A673 (cell line): ENCODE measurements at regions not wholly inside any gene's neighbourhood (a gene's known extent, or its start where the extent isn't known, plus 50 kb on each side); places are given as distances from the start of the nearest gene placed in this dataset.
"Not testable (repeated sequence)": the region's sequence is repeated elsewhere in the genome, so short reads cannot be mapped to it uniquely, and the experiment has no call there.

Source experiments
- BruUV-seq: library from RNA; stranded (reverse); fragments of 400-500 nt; replicated peaks from 2 replicates; lab custom pipeline; 2021; lab: Mats Ljungman, UMichigan
- CTCF ChIA-PET: fragments of 300-600 bp; sonication (Branson Sonifier 250); formaldehyde crosslinking; loops from one replicate; lab custom pipeline; 2022; ENCODE audit warnings: antibody characterized with exemption; lab: Charles Lee
- POLR2A ChIA-PET: fragments of 300-600 bp; sonication (Branson Sonifier 250); formaldehyde crosslinking; loops from one replicate; lab custom pipeline; 2022; ENCODE audit warnings: antibody characterized with exemption; ENCODE audit not compliant: low non-redundant PET; lab: Charles Lee
- DNase-seq: peaks from one replicate; pipeline ENCODE4 v3.0.0-alpha.2; 2015; ENCODE audit warnings: low spot score
- H3K27ac ChIP-seq: fragments of 200-600 bp; sonication (generic); 2 replicates; pipeline ENCODE4 v1.5.1; 2016; ENCODE audit warnings: mixed run types, low read depth, mild to moderate bottlenecking, mixed read lengths, antibody characterized with exemption, low read length; ENCODE audit not compliant: poor library complexity, severe bottlenecking
- H3K27me3 ChIP-seq: fragments of 200-600 bp; sonication (generic); replicated peaks from 2 replicates; pipeline ENCODE4 v1.6.1; 2017; ENCODE audit warnings: mixed run types, low read depth, mild to moderate bottlenecking, mixed read lengths, antibody characterized with exemption, low read length; ENCODE audit not compliant: insufficient read depth, poor library complexity
- H3K36me3 ChIP-seq: fragments of 200-600 bp; sonication (generic); 2 replicates; pipeline ENCODE4 v1.6.1; 2016; ENCODE audit warnings: mixed run types, mild to moderate bottlenecking, mixed read lengths, antibody characterized with exemption, low read length; ENCODE audit not compliant: insufficient read depth, poor library complexity, severe bottlenecking
- H3K4me1 ChIP-seq: fragments of 200-600 bp; sonication (generic); 2 replicates; pipeline ENCODE4 v1.6.1; 2017; ENCODE audit warnings: mixed run types, mild to moderate bottlenecking, mixed read lengths, antibody characterized with exemption, low read length; ENCODE audit not compliant: insufficient read depth, poor library complexity, severe bottlenecking
- H3K4me3 ChIP-seq: fragments of 200-600 bp; sonication (generic); 2 replicates; pipeline ENCODE4 v1.5.1; 2016; ENCODE audit warnings: low read depth, mixed run types, mild to moderate bottlenecking, mixed read lengths, low read length; ENCODE audit not compliant: poor library complexity, severe bottlenecking
- H3K9me3 ChIP-seq: fragments of 200-600 bp; sonication (generic); 2 replicates; pipeline ENCODE4 v1.6.1; 2016; ENCODE audit warnings: mixed run types, low read depth, mild to moderate bottlenecking, mixed read lengths, antibody characterized with exemption, low read length; ENCODE audit not compliant: poor library complexity, severe bottlenecking
- CTCF ChIP-seq: fragments of 300-800, 200-600 bp; sonication (generic); conservative IDR thresholded peaks from 2 replicates; pipeline ENCODE4 v1.5.1; 2017; ENCODE audit warnings: low read depth, mild to moderate bottlenecking, antibody characterized with exemption, low read length, moderate library complexity, mixed read lengths
- EZH2 ChIP-seq: fragments of 200-600 bp; sonication (generic); IDR thresholded peaks from 2 replicates; pipeline ENCODE4 v1.6.1; 2017; ENCODE audit warnings: borderline replicate concordance, low read depth, mild to moderate bottlenecking, mixed read lengths, antibody characterized with exemption, low read length; ENCODE audit not compliant: poor library complexity, severe bottlenecking
- intact Hi-C: fragments of 100-400 bp; cut with micrococcal nuclease; formaldehyde crosslinking; loops from one replicate; pipeline ENCODE4 v1.10.0; 2022; ENCODE audit not compliant: unreplicated experiment

- no peak overlapping the region for H3K27ac ChIP-seq
- DNase-seq, result no peak
- no peaks in the 10 kb centered on the region for H3K4me1 ChIP-seq
- ChIA-PET CTCF (no interaction called here), POLR2A (no interaction called here)
- H3K36me3 ChIP-seq, result no peaks in the 10 kb centered on the region
- no peaks in the 10 kb centered on the region for H3K27me3 ChIP-seq
- H3K9me3 ChIP-seq, result no peaks in the 10 kb centered on the region
- intact Hi-C loops, result no loop called here
- no TSS peak for BruUV-seq
- TF ChIP-seq CTCF, result no peak
- no peak for TF ChIP-seq EZH2
- no peak overlapping the region for H3K4me3 ChIP-seq
Observed at GRCh38 chr13:31556376-31556775, 182.9 kb upstream of the RXFP2 start.

DNA sequence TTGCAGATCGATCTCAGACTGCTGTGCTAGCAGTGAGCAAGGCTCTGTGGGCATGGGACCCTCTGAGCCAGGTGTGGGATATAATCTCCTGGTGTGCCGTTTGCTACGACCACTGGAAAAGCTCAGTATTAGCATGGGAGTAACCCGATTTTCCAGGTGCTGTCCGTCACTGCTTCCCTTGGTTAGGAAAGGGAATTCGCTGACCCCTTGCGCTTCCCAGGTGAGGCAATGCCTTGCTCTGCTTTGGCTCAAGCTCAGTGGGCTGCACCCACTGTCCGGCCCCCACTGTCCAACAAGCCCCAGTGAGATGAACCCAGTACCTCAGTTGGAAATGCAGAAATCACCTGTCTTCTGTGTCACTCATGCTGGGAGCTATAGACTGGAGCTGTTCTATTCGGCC lies 155.1 kb upstream of the RXFP2 start:
- POLR2A ChIA-PET, H3K4me1 ChIP-seq, H3K4me3 ChIP-seq, DNase-seq, H3K36me3 ChIP-seq, H3K9me3 ChIP-seq, BruUV-seq, H3K27me3 ChIP-seq, intact Hi-C loops, CTCF ChIA-PET, H3K27ac ChIP-seq: not testable (repeated sequence)

GRCh38 chr13:31587698-31588266 lies 151.5 kb upstream of the RXFP2 start:
- H3K9me3 ChIP-seq, result no peaks in the 10 kb centered on the region
- no peak overlapping the region for H3K27ac ChIP-seq
- ChIA-PET CTCF (no interaction called here), POLR2A (no interaction called here)
- H3K4me1 ChIP-seq, result no peaks in the 10 kb centered on the region
- DNase-seq, result no peak
- no TSS peak for BruUV-seq
- H3K36me3 ChIP-seq, result no peaks in the 10 kb centered on the region
- no peaks in the 10 kb centered on the region for H3K27me3 ChIP-seq
- intact Hi-C loops, result no loop called here
- no peak overlapping the region for H3K4me3 ChIP-seq
- TF ChIP-seq CTCF (no peak), EZH2 (no peak)

DNA sequence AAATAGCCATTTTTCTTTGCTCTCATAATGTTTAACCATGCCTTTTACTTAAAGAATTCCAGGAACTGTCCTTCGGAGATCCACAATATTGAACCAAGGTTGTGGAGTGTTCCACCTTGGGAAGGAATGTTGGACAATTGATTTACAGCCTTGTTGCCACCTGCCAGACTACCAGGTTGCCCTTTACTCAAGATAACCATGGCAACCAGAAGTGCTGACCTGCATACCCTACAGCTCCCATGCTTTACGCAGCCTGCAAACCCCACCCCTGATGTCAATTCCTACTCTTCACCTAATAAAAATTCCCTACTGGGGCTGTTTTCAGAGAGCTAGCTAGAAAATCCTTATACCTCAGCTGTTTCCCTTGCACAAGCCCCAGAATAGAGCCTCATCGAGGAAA lies 151.0 kb upstream of the RXFP2 start:
- ChIA-PET POLR2A (no interaction called here), CTCF (no interaction called here)
- Histone ChIP-seq H3K27me3 (no peaks in the 10 kb centered on the region), H3K36me3 (no peaks in the 10 kb centered on the region), H3K27ac (no peak overlapping the region), H3K9me3 (no peaks in the 10 kb centered on the region), H3K4me3 (no peak overlapping the region), H3K4me1 (no peaks in the 10 kb centered on the region)
- BruUV-seq, result no TSS peak
- TF ChIP-seq CTCF (no peak), EZH2 (no peak)
- no peak for DNase-seq
- intact Hi-C loops, result no loop called here
